Endothelial cell of umbilical vein (primary cell): ENCODE measurements at regions not wholly inside any gene's neighbourhood (a gene's known extent, or its start where the extent isn't known, plus 50 kb on each side); places are given as distances from the start of the nearest gene placed in this dataset.

Experiments used
- CTCF ChIP-seq, 2 donors: IDR thresholded peaks; 1 replicate in 1 of 2; 2 replicates in 1 of 2; pipeline ENCODE4 v1.5.1; 2011; ENCODE audit warnings: low read length in 2 of 2, mild to moderate bottlenecking in 2 of 2, moderate library complexity in 2 of 2, control low read depth in 1 of 2, inconsistent platforms in 1 of 2, low read depth in 1 of 2; ENCODE audit not compliant: insufficient read depth in 1 of 2; ENCODE audit errors: extremely low read depth in 1 of 2
- EZH2 ChIP-seq: IDR thresholded peaks from 2 replicates; pipeline ENCODE4 v1.6.1; 2012; ENCODE audit warnings: borderline replicate concordance, low read depth, mild to moderate bottlenecking, moderate library complexity, low read length, inconsistent platforms; ENCODE audit not compliant: severe bottlenecking
- FOS ChIP-seq: IDR thresholded peaks from 2 replicates; pipeline ENCODE4 v1.6.1; 2011; ENCODE audit warnings: mild to moderate bottlenecking, low read length, moderate library complexity, borderline replicate concordance; ENCODE audit not compliant: insufficient read depth
- GATA2 ChIP-seq: IDR thresholded peaks from 2 replicates; pipeline ENCODE4 v1.7.0; 2011; ENCODE audit warnings: low read depth, mild to moderate bottlenecking, moderate library complexity, mixed read lengths, low read length; ENCODE audit not compliant: insufficient read length, insufficient read depth
- JUN ChIP-seq: IDR thresholded peaks from 2 replicates; pipeline ENCODE4 v1.6.1; 2011; ENCODE audit warnings: borderline replicate concordance, low read depth; ENCODE audit not compliant: insufficient read length, insufficient read depth
- MAX ChIP-seq: IDR thresholded peaks from 2 replicates; pipeline ENCODE4 v1.6.1; 2011; ENCODE audit not compliant: insufficient read depth, insufficient read length
- MYC ChIP-seq: IDR thresholded peaks from one replicate; pipeline ENCODE4 v1.6.1; 2011; ENCODE audit warnings: mild to moderate bottlenecking, low read depth, low read length
- POLR2A ChIP-seq: IDR thresholded peaks from 2 replicates; pipeline ENCODE4 v1.6.1; 2012; ENCODE audit warnings: low read depth, mild to moderate bottlenecking, control low read depth, low read length
- POLR2AphosphoS5 ChIP-seq: IDR thresholded peaks from 2 replicates; pipeline ENCODE4 v1.6.1; 2012; ENCODE audit warnings: low read depth, mild to moderate bottlenecking, control low read depth, low read length, moderate library complexity; ENCODE audit not compliant: insufficient read depth

- TF ChIP-seq CTCF (IDR thresholded peaks at IDR 0.05; ENCODE audit: extremely low read depth in 1 of 2, insufficient read depth in 1 of 2, low read depth in 1 of 2, low read length in 2 of 2) (no peak), FOS (no peak), EZH2 (no peak), POLR2A (no peak), POLR2AphosphoS5 (no peak), MAX (no peak), JUN (no peak), MYC (no peak), GATA2 (no peak)
Measured at GRCh38 chr12:118586433-118586832, 210.1 kb downstream of the SUDS3 start.
